HL-60 (cell line): ENCODE measurements at regions not wholly inside any gene's neighbourhood (a gene's known extent, or its start where the extent isn't known, plus 50 kb on each side); places are given as distances from the start of the nearest gene placed in this dataset.

Source experiments
- DNase-seq, 2 experiments: peaks; one replicate each; pipeline ENCODE4 v3.0.0-alpha.2; 2010 to 2020; ENCODE audit warnings: low read depth in 1 of 2, low spot score in 1 of 2
- H3K27ac ChIP-seq: fragments of 250-450 bp; sonication (Bioruptor Pico); replicated peaks from 2 replicates; pipeline ENCODE4 v1.5.1; 2020; ENCODE audit warnings: mild to moderate bottlenecking, moderate library complexity
- H3K27me3 ChIP-seq: fragments of 250-450 bp; sonication (Bioruptor Pico); 2 replicates; pipeline ENCODE4 v1.5.1; 2021; ENCODE audit warnings: mild to moderate bottlenecking, moderate library complexity; ENCODE audit not compliant: insufficient read depth, poor library complexity, severe bottlenecking
- H3K4me3 ChIP-seq: replicated peaks from 2 replicates; pipeline ENCODE4 v1.5.1; 2011; ENCODE audit warnings: mild to moderate bottlenecking, control low read depth, low read length; ENCODE audit not compliant: insufficient read depth
- CTCF ChIP-seq: IDR thresholded peaks from one replicate; pipeline ENCODE4 v1.5.1; 2011; ENCODE audit warnings: low read length, control low read depth, inconsistent platforms; ENCODE audit not compliant: insufficient read depth
- GABPA ChIP-seq: IDR thresholded peaks from 2 replicates; pipeline ENCODE4 v1.6.1; 2012; ENCODE audit warnings: low read depth
- POLR2AphosphoS5 ChIP-seq: IDR thresholded peaks from 2 replicates; pipeline ENCODE4 v1.6.1; 2012; ENCODE audit warnings: low read depth
- REST ChIP-seq: IDR thresholded peaks from 2 replicates; pipeline ENCODE4 v1.6.1; 2012; ENCODE audit warnings: low read depth; ENCODE audit not compliant: insufficient replicate concordance
- SPI1 ChIP-seq: IDR thresholded peaks from 2 replicates; pipeline ENCODE4 v1.6.1; 2012; ENCODE audit warnings: low read depth, mild to moderate bottlenecking, borderline replicate concordance

- TF ChIP-seq SPI1: no peak
- TF ChIP-seq REST: no peak
- no peak for TF ChIP-seq POLR2AphosphoS5
- TF ChIP-seq GABPA: no peak
- TF ChIP-seq CTCF: no peak
- Histone ChIP-seq H3K4me3 (no peak overlapping the region), H3K27ac (no peak overlapping the region), H3K27me3 (no peaks in the 10 kb centered on the region)
- DNase-seq: no peak
Measured at GRCh38 chr7:47032536-47032908, 549.4 kb downstream of the TNS3 start.

- no peak for DNase-seq
- no peak overlapping the region for H3K4me3 ChIP-seq
- H3K27me3 ChIP-seq: no peaks in the 10 kb centered on the region
- TF ChIP-seq GABPA: no peak
- no peak for TF ChIP-seq POLR2AphosphoS5
- no peak for TF ChIP-seq REST
- H3K27ac ChIP-seq: no peak overlapping the region
Measured at GRCh38 chr7:47031786-47032535, 550.0 kb downstream of the TNS3 start.

GRCh38 chr7:47028284-47028683, 553.6 kb downstream of the TNS3 start:
- DNase-seq: no peak
- TF ChIP-seq POLR2AphosphoS5: no peak

GRCh38 chr7:47027695-47028240, 554.1 kb downstream of the TNS3 start:
- TF ChIP-seq GABPA: no peak
- no peak for TF ChIP-seq CTCF
- no peak for TF ChIP-seq SPI1
- TF ChIP-seq POLR2AphosphoS5: no peak
- no peak for TF ChIP-seq REST
- Histone ChIP-seq H3K4me3 (no peak overlapping the region), H3K27me3 (no peaks in the 10 kb centered on the region), H3K27ac (no peak overlapping the region)
- no peak for DNase-seq

More at GRCh38 chr7:47028284-47028683, 553.6 kb downstream of the TNS3 start:
- H3K4me3 ChIP-seq: no peak overlapping the region
- no peak overlapping the region for H3K27ac ChIP-seq
- H3K27me3 ChIP-seq: no peaks in the 10 kb centered on the region
